ENCODE measurements at regions not wholly inside any gene's neighbourhood (a gene's known extent, or its start where the extent isn't known, plus 50 kb on each side); places are given as distances from the start of the nearest gene placed in this dataset.
"Not testable (repeated sequence)": the region's sequence is repeated elsewhere in the genome, so short reads cannot be mapped to it uniquely, and the experiment has no call there.

DNA sequence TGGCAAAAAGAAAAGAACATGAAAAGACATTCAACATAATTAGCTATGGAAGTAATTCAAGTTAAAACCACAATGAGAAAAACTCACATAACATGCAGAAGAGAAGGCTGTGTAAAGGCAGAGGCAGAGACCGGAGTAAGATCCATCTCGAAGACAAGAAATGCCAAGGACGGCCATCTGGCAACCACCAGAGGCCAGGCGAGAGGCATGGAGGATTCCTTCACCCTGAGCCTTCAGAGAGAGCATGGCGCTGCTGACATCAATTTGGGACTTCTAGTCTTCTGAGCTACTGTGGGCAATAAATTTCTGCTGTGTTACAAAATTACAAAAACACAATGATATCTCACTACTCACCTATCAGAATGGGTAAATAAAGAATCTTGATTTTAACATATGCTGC, 381.0 kb downstream of the TSHZ3 start:
- no peak overlapping the region for H3K4me3 Mint-ChIP-seq
- H3K36me3 Mint-ChIP-seq (ENCODE audit: low read depth): no peaks in the 10 kb centered on the region
- no peak for ATAC-seq

DNA sequence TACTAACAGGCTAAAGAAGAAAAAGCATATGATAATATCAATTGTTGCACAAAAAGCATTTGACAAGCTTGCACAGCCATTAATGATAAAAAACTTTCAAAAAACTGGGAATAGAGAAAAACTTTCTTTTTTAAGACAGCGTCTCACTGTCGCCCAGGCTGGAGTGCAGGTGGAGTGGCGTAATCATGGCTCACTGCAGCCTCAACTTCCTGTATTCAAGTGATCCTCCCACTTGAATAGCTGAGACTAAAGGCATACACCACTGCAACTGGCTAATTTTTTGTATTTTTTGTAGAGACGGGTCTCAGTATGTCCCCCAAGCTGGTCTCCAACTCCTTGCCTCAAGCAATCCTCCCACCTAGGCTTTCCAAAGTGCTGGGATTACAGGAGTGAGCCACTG, 382.8 kb downstream of the TSHZ3 start:
- Mint-ChIP-seq H3K4me1 (no peaks in the 10 kb centered on the region), H3K9me3 (no peaks in the 10 kb centered on the region), H3K4me3 (no peak overlapping the region), H3K27ac (no peak overlapping the region), H3K36me3 (ENCODE audit: low read depth) (no peaks in the 10 kb centered on the region), H3K27me3 (peaks cover 3% of the 10 kb centered on the region)
- ATAC-seq (no peak), DNase-seq (no peak)

More for the DNA sequence above, 381.0 kb downstream of the TSHZ3 start:
- no peak for DNase-seq
- Mint-ChIP-seq H3K27me3 (peaks cover 6% of the 10 kb centered on the region), H3K9me3 (no peaks in the 10 kb centered on the region), H3K4me1 (no peaks in the 10 kb centered on the region), H3K27ac (no peak overlapping the region)

DNA sequence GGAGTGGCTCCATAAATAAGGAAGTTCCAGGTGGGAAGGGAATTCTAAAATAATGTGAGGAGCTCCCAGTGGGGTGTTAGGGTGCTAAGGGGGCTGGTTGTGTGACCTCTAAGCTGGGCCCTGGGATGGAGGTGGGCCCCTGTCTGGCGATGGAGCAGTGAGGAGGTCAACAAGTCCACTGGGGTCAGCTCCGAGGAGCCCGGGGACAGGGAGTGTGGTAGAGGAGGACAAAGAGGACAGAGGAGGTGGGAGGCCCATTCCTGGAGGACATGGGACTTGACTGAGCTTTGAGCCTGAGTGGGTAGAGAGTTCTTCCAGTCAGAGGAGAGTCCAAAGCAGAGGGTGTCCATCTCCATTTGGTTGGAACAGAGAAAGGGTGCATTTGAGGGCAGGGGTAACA, 390.2 kb downstream of the TSHZ3 start:
- DNase-seq (no peak), ATAC-seq (no peak)
- no peaks in the 10 kb centered on the region for H3K36me3 Mint-ChIP-seq (ENCODE audit: low read depth)
- peaks cover 6% of the 10 kb centered on the region for H3K27me3 Mint-ChIP-seq
- no peak overlapping the region for H3K4me3 Mint-ChIP-seq
- no peaks in the 10 kb centered on the region for H3K4me1 Mint-ChIP-seq
- peaks cover 6% of the 10 kb centered on the region for H3K9me3 Mint-ChIP-seq
- no peak overlapping the region for H3K27ac Mint-ChIP-seq

DNA sequence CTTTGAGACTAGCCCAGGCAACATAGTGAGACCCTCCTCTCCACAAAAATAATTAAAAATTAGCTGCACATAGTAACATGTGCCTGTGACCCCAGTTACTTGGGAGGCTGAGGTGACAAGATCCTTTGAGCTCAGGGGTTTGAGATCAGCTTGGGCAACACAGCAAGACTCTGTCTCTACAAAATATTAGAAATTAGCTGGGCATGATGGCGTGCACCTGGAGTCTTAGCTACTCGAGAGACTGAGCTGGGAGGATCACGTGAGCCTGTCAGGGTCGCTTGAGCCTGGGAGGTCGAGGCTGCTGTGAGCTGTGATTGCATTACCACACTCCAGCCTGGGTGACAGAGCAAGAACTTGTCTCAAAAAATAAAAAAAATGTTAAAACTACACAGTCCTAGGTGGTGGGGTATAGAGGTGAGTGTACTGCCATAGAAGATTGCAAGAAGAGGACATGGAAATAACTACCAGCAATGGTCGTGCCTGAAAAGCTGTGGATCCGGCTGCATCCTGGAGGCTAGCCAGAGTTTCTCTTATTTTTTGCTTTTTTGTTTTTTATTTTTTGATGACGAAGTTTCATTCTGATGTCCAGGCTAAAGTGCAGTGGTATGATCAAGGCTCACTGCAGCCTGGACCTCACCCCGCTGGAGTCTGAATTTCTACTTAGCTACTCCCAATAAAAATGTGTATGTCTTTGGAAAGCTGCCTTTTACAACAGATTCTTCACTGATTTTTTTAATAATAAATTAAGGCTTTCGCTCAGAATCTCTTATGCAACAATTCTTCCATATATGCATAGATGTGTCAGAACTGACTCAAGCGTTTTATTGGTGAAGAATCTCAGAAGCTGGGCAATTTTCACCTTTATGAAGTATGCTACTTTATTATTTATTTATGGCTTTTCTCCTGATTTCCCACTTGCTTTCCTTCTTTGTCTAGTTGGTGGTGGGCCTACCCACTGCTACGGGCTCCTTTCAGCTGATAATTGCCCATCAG, 393.8 kb downstream of the TSHZ3 start:
- DNase-seq (no peak), ATAC-seq (no peak)
- Mint-ChIP-seq H3K9me3 (peaks cover 4% of the 10 kb centered on the region), H3K4me1 (no peaks in the 10 kb centered on the region), H3K4me3 (no peak overlapping the region), H3K36me3 (ENCODE audit: low read depth) (no peaks in the 10 kb centered on the region), H3K27ac (no peak overlapping the region), H3K27me3 (peaks cover 12% of the 10 kb centered on the region)

DNA sequence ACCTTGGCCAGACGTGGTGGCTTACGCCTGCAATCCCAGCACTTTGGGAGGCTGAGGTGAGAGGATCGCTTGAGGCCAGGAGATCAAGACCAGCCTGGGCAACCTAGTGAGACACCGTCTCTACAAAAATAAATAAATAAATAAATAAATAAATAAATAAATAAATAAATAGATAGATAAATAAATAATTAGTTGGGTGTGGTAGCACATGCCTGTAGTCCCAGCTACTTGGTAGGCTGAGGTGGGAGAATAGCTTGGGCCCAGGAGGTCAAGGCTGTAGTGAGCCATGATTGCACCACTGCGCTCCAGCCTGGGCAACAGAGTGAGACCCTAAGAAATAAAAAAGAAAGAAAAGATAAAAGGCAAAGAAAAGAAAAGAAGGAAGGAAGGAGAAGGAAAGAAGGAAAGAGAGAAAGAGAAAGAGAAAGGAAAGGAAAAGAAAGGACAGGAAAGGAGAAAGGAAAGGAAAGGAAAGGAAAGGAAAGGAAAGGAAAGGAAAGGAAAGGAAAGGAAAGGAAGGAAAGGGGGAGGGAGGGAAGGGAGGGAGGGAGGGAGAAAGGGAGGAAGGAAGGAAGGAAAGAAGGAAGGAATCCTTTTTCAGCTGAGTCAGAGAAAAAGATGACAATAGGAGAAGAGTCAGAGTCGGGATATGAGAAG, 404.8 kb downstream of the TSHZ3 start:
- H3K4me3 Mint-ChIP-seq: not testable (repeated sequence)

DNA sequence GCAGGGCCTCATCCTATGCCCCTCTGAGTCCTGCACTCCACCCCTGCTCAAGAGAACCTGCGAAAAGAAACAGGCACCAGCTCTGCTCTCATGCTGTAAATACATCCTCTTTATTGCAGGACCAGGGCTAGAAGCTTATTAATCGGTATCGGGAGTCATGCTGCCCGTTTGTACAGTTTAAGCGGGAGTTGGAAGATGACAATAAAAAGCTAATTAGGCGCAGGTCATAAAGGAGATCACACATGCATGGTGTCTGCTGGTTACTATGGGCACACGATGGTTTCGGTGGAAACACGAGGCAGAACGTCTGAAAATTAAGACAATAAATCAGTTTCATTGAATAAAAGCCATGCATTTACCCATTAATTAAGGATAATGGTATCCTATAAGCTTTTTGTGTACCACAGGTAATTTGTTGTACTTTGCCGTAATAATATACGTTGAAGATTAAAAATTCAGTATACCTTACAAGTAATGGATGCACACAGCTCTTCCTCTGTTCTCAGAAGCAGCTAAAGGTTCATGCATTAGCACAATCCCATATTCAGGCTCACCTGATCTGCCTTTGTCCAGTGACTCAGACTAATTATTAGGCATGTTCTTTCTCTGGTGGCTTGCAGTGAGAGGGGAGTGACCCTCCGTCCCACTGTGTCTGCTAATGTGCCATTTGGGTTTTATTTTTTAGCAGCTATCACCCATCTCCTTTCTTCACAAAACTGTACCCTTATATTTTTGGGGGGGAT, 406.0 kb downstream of the TSHZ3 start:
- Mint-ChIP-seq H3K4me3 (no peak overlapping the region), H3K36me3 (ENCODE audit: low read depth) (no peaks in the 10 kb centered on the region), H3K27me3 (peaks cover 5% of the 10 kb centered on the region), H3K9me3 (no peaks in the 10 kb centered on the region), H3K4me1 (no peaks in the 10 kb centered on the region), H3K27ac (no peak overlapping the region)
- no peak for ATAC-seq
- no peak for DNase-seq

More for the DNA sequence above, 404.8 kb downstream of the TSHZ3 start:
- H3K9me3 Mint-ChIP-seq; DNase-seq; H3K36me3 Mint-ChIP-seq (ENCODE audit: low read depth); H3K27ac Mint-ChIP-seq; H3K27me3 Mint-ChIP-seq; H3K4me1 Mint-ChIP-seq; ATAC-seq: not testable (repeated sequence)

DNA sequence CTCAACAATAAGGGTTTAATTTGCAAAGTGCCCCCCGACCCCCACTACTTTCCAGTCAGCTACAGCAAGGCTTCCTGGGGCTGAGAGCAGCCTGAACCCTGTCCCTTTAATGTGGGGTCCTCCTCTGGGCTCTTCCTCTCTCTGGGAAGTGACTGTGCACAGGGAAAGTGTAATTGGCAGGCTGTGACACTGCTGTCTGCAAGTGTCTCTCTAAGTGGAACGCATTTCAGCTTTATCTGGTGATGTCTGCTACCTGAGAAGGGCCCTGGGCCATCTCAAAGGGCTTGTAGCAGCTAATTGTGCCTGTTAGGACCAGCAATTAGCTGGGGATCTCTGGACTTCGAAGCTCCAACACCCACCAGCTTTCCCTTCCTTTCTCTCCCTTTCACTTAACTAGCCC, 406.6 kb downstream of the TSHZ3 start:
- Mint-ChIP-seq H3K4me1 (no peaks in the 10 kb centered on the region), H3K27me3 (peaks cover 5% of the 10 kb centered on the region), H3K9me3 (no peaks in the 10 kb centered on the region), H3K36me3 (ENCODE audit: low read depth) (no peaks in the 10 kb centered on the region), H3K4me3 (no peak overlapping the region), H3K27ac (no peak overlapping the region)
- DNase-seq (no peak), ATAC-seq (no peak)

DNA sequence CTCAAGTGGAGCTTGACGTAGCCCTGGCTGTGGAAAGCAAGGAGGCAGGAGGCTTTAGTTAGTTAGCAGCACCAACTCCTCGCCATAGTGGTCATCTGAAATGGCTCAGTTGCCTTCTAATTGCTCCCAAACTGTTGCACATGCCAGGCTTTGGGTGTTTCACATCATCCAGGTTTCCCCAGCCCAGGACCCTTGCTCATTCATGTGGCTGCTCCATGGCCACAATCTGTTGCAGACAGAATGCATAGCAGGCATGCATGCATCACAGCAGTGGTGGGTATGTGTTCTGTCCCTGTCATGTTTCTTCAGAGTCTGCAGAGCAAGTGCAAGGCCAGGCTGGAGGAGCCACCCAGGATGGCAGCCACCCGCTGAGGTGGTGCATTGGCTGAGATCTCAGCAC, 407.6 kb downstream of the TSHZ3 start:
- Mint-ChIP-seq H3K36me3 (ENCODE audit: low read depth) (no peaks in the 10 kb centered on the region), H3K4me3 (no peak overlapping the region), H3K27me3 (peaks cover 5% of the 10 kb centered on the region), H3K4me1 (no peaks in the 10 kb centered on the region), H3K9me3 (no peaks in the 10 kb centered on the region), H3K27ac (no peak overlapping the region)
- DNase-seq (no peak), ATAC-seq (no peak)

DNA sequence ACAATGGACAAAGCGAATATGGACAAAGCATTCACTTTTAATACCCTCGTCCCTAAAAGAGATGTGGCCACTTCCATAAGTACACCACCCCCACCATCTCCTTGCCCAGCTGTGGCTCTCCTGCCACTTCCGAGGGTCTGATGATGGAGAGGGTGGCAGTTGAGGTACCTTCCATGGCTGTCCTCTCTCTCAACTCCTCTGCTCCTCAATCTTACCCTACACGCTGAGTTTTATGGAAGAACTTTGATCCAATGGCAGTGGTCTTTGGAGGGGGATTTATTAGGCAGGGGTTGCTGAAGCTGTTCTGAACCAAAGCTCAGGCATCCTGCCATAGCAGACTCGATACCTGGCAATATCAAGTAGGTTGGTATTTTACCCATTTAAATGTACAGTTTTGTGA, 413.0 kb downstream of the TSHZ3 start:
- no peaks in the 10 kb centered on the region for H3K9me3 Mint-ChIP-seq
- no peak overlapping the region for H3K4me3 Mint-ChIP-seq
- ATAC-seq (no peak), DNase-seq (no peak)
- H3K36me3 Mint-ChIP-seq (ENCODE audit: low read depth): no peaks in the 10 kb centered on the region
- no peak overlapping the region for H3K27ac Mint-ChIP-seq
- H3K27me3 Mint-ChIP-seq: peaks cover 5% of the 10 kb centered on the region
- no peaks in the 10 kb centered on the region for H3K4me1 Mint-ChIP-seq

DNA sequence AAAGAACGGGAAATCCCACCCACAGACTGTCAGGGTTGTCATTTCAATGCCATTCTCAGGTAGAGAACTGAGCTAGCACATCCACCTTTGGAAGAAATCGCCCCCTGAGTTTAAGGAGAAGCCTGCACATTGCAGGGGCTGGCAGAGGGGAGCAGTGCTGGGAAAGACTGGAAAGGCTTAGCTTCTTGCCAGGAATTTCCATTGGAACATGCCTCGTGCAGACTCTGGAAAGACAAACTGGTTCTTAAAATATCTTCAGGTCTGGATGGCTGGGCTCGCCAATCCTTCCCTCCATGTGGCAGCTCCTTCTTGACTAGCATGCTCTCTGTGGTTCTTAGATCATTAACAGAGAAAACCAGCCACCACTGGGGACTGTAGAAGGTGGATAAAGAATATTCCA, 414.1 kb downstream of the TSHZ3 start:
- ATAC-seq: no peak
- DNase-seq: no peak
- H3K4me3 Mint-ChIP-seq: no peak overlapping the region
- H3K27ac Mint-ChIP-seq: no peak overlapping the region
- no peaks in the 10 kb centered on the region for H3K9me3 Mint-ChIP-seq
- no peaks in the 10 kb centered on the region for H3K4me1 Mint-ChIP-seq
- no peaks in the 10 kb centered on the region for H3K36me3 Mint-ChIP-seq (ENCODE audit: low read depth)
- peaks cover 3% of the 10 kb centered on the region for H3K27me3 Mint-ChIP-seq

DNA sequence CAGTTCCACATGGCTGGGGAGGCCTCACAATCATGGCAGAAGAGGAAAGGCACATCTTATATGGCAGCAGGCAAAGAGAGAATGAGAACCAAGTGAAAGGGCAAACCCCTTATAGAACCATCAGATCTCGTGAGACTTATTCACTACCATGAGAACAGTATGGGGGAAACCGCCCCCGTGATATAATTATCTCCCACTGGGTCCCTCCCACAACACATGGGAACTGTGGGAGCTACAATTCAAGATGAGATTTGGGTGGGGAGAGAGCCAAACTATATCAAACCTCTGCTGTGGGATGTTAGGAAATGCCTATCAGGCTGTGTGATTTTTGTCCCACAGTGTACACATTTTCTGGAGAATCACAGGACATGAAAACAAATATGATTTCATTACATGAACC, 415.8 kb downstream of the TSHZ3 start:
- not testable (repeated sequence) for H3K4me3 Mint-ChIP-seq; H3K27me3 Mint-ChIP-seq; DNase-seq; H3K9me3 Mint-ChIP-seq; H3K36me3 Mint-ChIP-seq (ENCODE audit: low read depth); H3K4me1 Mint-ChIP-seq; ATAC-seq; H3K27ac Mint-ChIP-seq

DNA sequence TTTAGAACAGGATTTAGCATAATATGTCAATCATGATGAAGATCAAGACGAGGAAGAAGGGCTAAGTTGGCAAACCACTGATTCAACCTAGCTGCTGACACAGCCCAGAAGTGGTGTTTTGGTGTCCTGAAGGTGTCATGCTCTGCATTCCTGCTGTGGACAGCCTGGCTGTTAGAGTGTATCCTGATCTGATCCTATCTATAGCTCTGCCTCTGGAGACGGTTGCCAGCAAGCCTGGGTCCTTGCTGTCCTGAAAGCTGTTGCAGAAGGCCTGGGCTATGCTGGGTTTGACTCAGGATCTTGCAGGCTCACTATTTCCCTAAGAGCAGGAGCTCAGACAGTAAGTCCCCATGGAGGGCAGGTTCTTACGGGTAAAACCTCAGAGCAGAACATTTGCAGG, 416.4 kb downstream of the TSHZ3 start:
- H3K27ac Mint-ChIP-seq: no peak overlapping the region
- H3K27me3 Mint-ChIP-seq: peaks cover 2% of the 10 kb centered on the region
- H3K36me3 Mint-ChIP-seq (ENCODE audit: low read depth): no peaks in the 10 kb centered on the region
- no peaks in the 10 kb centered on the region for H3K4me1 Mint-ChIP-seq
- H3K4me3 Mint-ChIP-seq: no peak overlapping the region
- DNase-seq: no peak
- no peak for ATAC-seq
- H3K9me3 Mint-ChIP-seq: no peaks in the 10 kb centered on the region

DNA sequence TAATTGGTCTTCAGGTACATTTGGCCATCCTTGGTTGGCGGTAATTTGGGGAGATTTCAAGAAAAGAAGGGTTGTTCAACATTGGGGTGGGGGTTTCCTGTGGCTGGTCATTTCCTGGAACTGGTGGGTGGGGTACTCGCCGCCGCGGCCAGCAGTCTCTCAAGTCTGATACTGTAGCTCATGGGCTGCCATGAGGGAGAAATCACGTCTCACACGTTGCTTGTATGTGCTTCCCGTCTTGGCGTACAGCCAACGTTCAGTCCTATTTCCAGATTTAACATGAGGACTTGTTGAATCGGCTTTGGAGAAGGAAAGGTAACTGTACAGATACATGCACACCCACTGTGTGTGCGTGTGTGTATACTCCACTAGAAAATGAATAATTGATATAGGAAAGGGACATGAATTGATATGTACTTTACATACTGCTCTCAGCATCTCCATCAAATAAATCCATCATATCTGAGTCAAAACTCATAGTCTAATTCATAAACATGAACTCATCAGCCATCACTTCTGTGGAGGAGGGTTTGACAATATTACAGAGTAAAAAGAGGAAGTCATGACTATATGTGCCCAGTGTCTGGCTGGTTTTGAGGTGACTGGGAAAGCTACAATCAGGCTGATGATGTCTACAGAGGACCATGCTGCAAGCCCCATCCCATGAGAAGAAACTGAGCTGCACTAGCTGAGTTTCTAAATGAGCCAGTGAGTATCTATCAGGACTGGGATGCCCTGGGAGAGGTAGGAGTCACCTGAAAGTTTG, 418.1 kb downstream of the TSHZ3 start:
- ATAC-seq (no peak), DNase-seq (no peak)
- Mint-ChIP-seq H3K4me1 (no peaks in the 10 kb centered on the region), H3K9me3 (no peaks in the 10 kb centered on the region), H3K4me3 (no peak overlapping the region), H3K27me3 (peaks cover 2% of the 10 kb centered on the region), H3K36me3 (ENCODE audit: low read depth) (no peaks in the 10 kb centered on the region), H3K27ac (no peak overlapping the region)

DNA sequence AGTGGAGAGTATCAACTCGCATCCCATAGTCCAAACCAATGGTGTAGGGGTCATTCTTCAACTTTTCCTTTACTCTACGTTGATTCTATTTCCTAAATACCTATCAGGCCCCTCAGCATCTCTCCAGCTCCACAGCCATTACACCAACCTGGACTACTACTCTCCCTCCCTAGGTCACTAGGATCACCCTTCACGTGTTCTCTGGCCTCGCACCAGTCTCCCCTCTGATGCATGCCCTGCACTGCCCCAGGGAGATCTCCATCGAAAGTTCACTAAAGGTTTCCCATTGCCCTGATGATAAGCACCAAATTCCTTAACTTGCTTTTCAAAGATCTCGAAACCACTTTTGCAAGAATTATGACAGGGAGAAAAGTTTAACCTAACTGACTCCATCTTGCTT, 421.5 kb downstream of the TSHZ3 start:
- H3K9me3 Mint-ChIP-seq: no peaks in the 10 kb centered on the region
- H3K27me3 Mint-ChIP-seq: peaks cover 2% of the 10 kb centered on the region
- H3K27ac Mint-ChIP-seq: no peak overlapping the region
- no peak overlapping the region for H3K4me3 Mint-ChIP-seq
- no peaks in the 10 kb centered on the region for H3K4me1 Mint-ChIP-seq
- no peaks in the 10 kb centered on the region for H3K36me3 Mint-ChIP-seq (ENCODE audit: low read depth)
- DNase-seq (no peak), ATAC-seq (no peak)
